Skeletal muscle cell (primary cell): ENCODE measurements at regions not wholly inside any gene's neighbourhood (a gene's known extent, or its start where the extent isn't known, plus 50 kb on each side); places are given as distances from the start of the nearest gene placed in this dataset.
"Not testable (repeated sequence)": the region's sequence is repeated elsewhere in the genome, so short reads cannot be mapped to it uniquely, and the experiment has no call there.

ENCODE experiments used
- DNase-seq: peaks from one replicate; pipeline ENCODE4 v3.0.0-alpha.2; 2010; ENCODE audit warnings: low read depth
- H3K4me3 ChIP-seq: 2 replicates; pipeline ENCODE4 v1.5.1; 2011; ENCODE audit warnings: low read depth, mild to moderate bottlenecking, control low read depth, low read length, moderate library complexity

DNA sequence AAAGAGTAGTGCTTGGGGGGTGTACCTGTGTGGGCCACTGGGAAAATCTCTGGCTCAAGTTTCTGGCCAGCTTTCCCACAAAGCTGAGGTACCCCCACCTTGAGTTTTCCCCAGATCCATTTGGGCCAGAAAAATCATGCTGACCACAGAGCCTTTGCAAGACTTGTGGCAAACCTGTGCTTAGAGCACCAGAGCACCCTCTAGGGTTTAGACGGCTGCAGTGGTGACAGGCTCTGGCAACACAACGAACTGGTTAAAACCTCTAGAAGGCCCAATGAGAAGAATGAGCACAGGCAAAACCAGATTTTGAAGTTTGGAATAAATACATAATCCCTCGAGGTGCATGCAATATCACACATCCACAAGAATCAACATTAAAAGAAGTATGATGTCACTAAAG lies 290.7 kb upstream of the FOLH1 start:
- no peak overlapping the region for H3K4me3 ChIP-seq
- no peak for DNase-seq

DNA sequence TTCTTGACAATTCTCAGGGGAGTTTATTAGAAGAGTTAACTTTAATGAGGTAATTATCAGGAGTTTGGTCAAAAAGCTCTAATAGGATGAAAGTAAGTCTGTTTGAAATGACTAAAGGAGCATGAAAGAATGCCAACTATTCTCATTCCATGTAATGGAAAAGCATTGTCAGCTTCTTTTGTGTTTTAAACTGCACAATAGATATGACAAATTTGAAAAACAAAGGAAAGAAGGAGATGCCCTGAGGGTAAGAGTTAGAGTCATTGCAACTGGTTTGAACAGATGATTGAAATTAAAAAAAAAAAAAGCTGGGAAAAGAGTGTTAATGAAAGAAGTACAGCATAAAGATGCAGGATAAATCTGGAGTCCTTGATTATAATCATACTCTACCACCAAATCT lies 296.8 kb upstream of the FOLH1 start:
- no peak overlapping the region for H3K4me3 ChIP-seq
- DNase-seq, result no peak

GRCh38 chr11:49526240-49526829 lies 317.9 kb upstream of the FOLH1 start:
- not testable (repeated sequence) for H3K4me3 ChIP-seq
- peak; percentile 1 for DNase-seq

- H3K4me3 ChIP-seq, result no peak overlapping the region
- DNase-seq, result no peak
Observed at GRCh38 chr11:49533204-49533603, 324.8 kb upstream of the FOLH1 start.

DNA sequence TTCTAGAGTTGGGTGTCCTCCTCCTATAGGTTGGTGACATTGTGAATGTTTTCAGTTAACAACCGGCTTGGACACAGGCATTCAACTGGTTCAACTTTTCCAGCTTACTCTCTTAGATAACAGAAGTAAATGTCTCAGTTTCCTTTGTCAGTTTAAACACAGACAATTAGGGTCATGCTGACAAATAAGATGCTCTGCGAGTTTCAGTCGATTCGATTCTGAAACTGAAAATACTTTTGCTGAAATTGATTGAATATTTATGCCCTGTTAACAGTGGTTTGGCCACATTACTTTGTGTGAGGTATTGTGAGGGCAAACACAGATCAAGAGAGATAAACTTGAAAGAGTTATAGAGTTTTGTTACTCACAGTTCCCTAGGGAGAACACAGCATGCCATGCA lies 330.5 kb upstream of the FOLH1 start:
- not testable (repeated sequence) for DNase-seq, H3K4me3 ChIP-seq

DNA sequence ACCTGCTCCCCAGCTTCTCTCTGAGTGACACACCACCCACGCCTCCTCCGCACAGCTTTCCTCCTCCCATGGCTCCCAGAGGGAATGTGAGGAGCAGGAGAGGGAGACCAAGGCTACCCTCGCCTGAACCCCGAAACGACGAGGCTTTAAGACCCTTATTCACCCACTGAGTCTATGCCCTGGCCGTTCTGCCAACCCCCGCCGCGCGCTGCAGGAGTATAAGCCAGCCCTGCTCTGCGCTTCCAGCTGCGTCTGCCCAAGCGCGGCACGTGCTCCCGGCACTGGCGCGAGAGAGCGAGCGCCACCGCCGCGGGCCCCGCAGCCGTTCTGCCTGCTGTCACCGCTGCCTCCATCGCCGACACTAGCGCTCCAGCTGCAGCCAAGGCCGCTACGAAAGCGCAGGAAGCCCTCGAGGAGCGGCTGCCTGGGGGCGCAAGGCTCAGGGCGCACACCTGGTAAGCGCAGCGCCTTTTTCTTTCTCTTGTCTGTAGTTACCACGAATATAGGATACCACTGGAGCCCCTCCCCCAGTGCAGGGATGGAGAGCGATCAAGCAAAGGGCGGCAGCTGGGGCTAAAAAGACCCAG lies 350.0 kb upstream of the FOLH1 start:
- DNase-seq, H3K4me3 ChIP-seq: not testable (repeated sequence)

DNA sequence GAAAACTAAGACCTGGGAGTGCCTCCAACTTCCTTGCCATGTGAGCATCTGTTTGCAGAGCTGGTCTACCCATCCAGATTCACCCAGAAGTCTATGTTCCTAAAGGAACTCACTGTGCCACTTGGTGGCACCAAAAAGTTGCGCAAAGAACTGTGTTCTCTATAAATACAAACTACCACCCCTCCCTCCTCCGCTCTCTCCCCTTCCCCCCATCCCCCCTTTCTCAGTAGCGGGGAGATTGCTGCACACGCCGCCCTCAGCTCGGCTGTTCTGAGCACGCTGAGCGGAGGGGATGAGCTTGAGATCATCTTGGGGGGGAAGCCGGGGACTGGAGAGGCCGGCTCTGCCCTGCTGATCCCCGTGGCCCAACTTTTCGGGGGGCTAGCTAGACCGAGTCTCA lies 352.2 kb upstream of the FOLH1 start:
- not testable (repeated sequence) for DNase-seq, H3K4me3 ChIP-seq

GRCh38 chr11:49561240-49561880 lies 353.0 kb upstream of the FOLH1 start:
- H3K4me3 ChIP-seq, DNase-seq: not testable (repeated sequence)

GRCh38 chr11:49562262-49562661 lies 353.9 kb upstream of the FOLH1 start:
- not testable (repeated sequence) for DNase-seq, H3K4me3 ChIP-seq

- not testable (repeated sequence) for H3K4me3 ChIP-seq, DNase-seq
Observed at GRCh38 chr11:49579492-49579891, 371.1 kb upstream of the FOLH1 start.

- not testable (repeated sequence) for H3K4me3 ChIP-seq
Observed at GRCh38 chr11:49585495-49585894, 366.7 kb upstream of the OR4C13 start.

DNA sequence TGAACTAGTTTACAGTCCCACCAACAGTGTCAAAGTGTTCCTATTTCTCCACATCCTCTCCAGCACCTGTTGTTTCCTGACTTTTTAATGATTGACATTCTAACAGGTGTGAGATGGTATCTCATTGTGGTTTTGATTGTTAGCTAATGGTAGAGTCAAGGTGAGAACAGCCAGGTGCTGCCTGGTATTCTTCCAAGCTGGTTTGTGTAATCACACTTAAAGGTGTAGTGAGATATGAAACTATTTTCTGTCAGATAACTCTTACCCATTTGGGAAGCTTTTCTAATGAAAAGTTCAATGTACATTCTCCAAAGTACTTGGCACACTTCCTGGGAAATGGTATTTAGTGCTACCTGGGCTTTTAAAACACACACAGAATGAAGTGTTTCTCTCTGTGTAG lies 343.3 kb upstream of the OR4C13 start:
- not testable (repeated sequence) for DNase-seq, H3K4me3 ChIP-seq

More at GRCh38 chr11:49585495-49585894, 366.7 kb upstream of the OR4C13 start:
- not testable (repeated sequence) for DNase-seq

DNA sequence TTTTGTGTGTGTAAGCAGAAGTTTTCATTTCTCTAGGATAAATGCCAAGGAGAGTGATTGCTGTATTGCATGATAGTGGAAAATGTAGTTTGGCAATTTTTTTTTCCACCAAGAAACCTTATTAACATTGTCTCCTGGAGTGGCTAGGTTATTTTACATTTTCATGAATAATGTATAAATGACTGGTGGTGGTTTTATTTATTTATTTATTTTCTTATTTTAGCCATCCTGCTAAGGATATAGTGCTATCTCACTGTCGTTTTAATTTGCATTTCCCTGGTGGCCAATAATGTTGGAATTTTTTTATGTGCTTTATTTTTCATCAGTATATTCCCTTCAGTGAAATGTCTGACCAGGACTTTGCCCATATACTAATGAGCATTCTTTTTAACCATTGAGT lies 328.3 kb upstream of the OR4C13 start:
- not testable (repeated sequence) for DNase-seq, H3K4me3 ChIP-seq

DNA sequence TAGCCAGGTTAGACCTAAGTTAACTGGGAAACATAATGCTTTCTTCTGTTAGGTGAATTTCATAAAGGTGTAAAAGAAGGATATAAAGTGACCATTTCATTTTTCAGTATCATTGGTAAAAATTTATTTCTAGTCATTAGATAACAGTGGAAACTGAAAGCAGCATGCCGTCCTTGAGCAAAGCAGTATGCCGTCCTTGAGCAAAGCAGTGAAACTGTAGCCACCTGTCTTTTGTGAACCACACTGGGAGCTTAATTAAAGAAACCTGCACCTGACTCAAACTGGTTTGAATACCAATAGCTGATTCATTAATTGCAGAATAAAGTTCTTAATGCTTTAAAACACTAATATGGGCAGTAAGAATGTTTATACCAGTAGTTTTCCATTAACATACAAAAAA lies 281.5 kb upstream of the OR4C13 start:
- not testable (repeated sequence) for DNase-seq, H3K4me3 ChIP-seq

DNA sequence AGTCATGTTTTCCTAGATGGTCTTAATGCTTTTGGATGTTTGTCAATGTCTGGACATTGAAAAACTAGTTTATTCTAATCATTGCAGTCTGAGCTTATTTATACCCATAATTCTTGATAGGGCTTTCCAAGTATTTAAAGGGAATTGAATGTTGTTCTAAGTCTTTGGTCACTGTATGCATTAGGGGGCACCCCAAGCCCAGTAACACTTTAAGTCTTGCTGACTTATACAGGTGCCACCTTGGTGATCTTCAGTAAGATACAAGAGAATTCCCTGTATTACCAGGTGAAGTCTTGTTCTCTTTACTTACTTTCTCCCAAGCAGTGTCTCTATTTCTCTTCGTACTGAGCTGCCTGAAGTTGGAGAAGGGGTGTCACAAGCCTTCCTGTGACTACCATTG lies 250.1 kb upstream of the OR4C13 start:
- not testable (repeated sequence) for H3K4me3 ChIP-seq, DNase-seq

GRCh38 chr11:49750447-49750846 lies 201.7 kb upstream of the OR4C13 start:
- not testable (repeated sequence) for H3K4me3 ChIP-seq, DNase-seq

GRCh38 chr11:49750960-49751359 lies 201.2 kb upstream of the OR4C13 start:
- not testable (repeated sequence) for H3K4me3 ChIP-seq, DNase-seq

GRCh38 chr11:49780791-49781190 lies 171.4 kb upstream of the OR4C13 start:
- not testable (repeated sequence) for H3K4me3 ChIP-seq

DNA sequence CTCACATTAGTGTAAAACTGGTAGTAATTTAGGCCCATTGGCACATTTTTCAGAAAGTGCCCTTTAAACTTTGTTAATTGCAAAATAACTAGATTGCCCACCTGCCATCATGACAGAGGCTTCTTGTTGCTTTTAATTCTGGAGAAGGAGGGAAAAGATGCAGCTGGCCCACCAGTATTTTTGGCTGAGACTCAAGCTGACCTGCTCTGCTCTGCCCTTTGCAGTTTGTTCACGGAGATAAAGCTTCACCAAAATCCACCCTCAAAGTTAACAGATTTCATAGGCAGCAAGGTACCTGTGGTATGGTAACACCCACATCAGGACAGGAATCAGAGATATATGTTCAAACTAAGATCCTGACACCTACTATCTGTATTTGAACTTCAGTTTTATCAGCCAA lies 170.2 kb upstream of the OR4C13 start:
- not testable (repeated sequence) for DNase-seq, H3K4me3 ChIP-seq

More at GRCh38 chr11:49780791-49781190, 171.4 kb upstream of the OR4C13 start:
- not testable (repeated sequence) for DNase-seq

GRCh38 chr11:49783841-49784240 lies 168.3 kb upstream of the OR4C13 start:
- not testable (repeated sequence) for H3K4me3 ChIP-seq, DNase-seq

GRCh38 chr11:49789787-49790186 lies 162.4 kb upstream of the OR4C13 start:
- not testable (repeated sequence) for DNase-seq, H3K4me3 ChIP-seq
